NCI-H146 (cell line): ENCODE measurements at regions not wholly inside any gene's neighbourhood (a gene's known extent, or its start where the extent isn't known, plus 50 kb on each side); places are given as distances from the start of the nearest gene placed in this dataset.
A peak's percentile ranks its signal among the peaks of the same experiment; 100 is the strongest.
"Not testable (repeated sequence)": the region's sequence is repeated elsewhere in the genome, so short reads cannot be mapped to it uniquely, and the experiment has no call there.

ENCODE experiments used
- DNase-seq: peaks from one replicate; lab custom pipeline; 2025; lab: John Stamatoyannopoulos, UW

GRCh38 chr2:16461672-16462071 is 204.0 kb downstream of the CYRIA start:
- no peak for DNase-seq

GRCh38 chr2:16459606-16460005 is 206.0 kb downstream of the CYRIA start:
- no peak for DNase-seq

- DNase-seq: no peak
These were observed 211.0 kb downstream of the CYRIA start for GRCh38 chr2:16454621-16455020.

GRCh38 chr2:16452123-16452522 is 213.5 kb downstream of the CYRIA start:
- DNase-seq: no peak

DNA sequence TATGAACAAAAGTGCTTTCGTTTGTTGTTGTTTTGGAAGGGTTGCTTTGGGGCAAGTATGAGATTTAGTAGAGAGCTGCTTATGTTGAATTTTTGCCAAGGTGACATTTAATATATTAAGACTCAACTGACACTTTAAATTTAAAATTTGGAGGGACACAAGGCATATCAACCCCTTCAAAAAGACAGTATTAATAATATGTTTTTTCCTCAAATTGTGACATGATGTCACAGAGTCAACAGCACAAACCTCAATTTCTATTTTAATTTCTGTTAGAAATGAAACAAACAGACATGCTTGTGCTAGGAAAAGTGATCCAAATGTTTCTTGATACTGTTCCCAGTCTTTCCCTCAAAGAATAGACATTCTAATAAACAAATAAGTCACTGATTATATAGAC is 218.9 kb downstream of the CYRIA start:
- no peak for DNase-seq

GRCh38 chr2:16442971-16443370 is 222.7 kb downstream of the CYRIA start:
- no peak for DNase-seq

DNA sequence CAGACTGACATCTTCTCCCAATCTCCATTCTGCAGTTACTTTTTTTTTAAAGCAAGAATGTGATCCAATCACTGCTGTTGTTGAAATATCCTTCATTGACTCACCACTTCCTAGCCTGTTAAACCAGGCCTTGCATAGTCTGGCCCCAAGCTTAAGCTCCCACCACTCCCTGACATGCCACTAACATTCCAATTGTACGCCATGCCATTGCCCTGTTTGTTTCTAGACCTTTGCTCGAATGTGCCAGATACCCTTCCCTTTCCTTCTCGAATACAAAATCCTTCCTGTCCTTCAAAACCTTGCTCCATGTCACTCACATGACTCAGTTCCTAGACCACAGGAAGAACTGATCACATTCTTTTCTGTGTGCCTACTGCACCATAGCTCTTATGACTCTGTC is 224.2 kb downstream of the CYRIA start:
- DNase-seq: no peak

DNA sequence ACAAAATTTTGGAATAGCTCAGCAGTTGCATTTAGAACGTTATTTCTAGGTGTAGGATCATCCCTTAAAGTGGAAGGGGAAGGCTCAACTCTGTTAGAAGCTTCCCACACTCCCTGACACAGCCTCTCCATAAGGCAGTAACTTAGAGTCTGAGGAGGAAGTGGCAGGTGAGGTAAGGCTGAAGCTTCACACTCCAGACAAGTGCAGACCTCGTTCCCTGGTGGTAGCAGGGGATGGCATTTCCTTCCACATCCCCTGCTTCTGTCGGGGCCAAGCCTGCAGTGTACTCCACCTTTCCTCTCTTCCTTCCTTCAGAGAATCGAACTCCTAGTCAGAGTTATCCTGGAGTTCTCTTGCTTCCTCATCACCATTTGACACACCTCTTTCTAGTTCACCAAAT is 224.7 kb downstream of the CYRIA start:
- DNase-seq: no peak

GRCh38 chr2:16438613-16439321 is 226.9 kb downstream of the CYRIA start:
- DNase-seq: no peak

DNA sequence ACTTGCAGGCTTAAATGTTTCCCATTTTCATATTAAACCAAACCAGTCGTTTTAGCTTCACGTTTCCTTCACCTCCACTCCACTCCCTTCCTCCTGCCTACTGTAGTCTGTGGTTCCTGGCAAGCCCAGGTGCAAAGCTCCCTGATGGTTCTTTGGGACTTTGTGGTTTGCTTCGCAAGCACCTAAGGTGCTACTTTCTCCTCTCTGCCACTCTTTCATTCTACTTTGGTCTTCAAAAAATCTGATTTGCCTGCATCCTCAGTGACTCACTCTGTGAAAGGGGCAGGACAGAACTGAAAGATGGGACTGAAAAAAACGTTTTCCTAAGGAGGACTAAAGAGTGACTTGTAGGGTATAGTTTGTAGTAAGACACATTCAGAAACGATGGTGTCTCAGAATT is 228.4 kb downstream of the CYRIA start:
- no peak for DNase-seq

DNA sequence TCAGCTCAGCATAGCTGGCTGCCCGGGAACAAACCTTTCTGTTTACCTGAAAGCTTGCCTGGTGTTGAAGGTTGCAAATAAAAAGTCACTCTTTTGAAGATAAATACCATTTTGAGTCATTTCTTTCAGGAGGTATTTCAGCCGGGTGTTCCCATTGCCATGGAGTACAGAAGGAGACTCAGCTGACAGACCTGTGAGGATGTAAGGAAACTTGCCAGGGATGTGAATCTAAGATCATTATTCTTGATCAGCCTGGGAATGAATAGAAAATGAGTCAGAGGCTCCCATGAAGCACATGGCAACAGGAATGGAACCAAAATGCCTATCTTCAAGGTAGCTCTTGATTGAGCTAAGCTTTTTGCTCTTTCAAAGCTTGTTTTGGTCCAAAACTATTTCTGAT is 231.2 kb downstream of the CYRIA start:
- DNase-seq: no peak

GRCh38 chr2:16430846-16431245 is 234.8 kb downstream of the CYRIA start:
- DNase-seq: no peak

DNA sequence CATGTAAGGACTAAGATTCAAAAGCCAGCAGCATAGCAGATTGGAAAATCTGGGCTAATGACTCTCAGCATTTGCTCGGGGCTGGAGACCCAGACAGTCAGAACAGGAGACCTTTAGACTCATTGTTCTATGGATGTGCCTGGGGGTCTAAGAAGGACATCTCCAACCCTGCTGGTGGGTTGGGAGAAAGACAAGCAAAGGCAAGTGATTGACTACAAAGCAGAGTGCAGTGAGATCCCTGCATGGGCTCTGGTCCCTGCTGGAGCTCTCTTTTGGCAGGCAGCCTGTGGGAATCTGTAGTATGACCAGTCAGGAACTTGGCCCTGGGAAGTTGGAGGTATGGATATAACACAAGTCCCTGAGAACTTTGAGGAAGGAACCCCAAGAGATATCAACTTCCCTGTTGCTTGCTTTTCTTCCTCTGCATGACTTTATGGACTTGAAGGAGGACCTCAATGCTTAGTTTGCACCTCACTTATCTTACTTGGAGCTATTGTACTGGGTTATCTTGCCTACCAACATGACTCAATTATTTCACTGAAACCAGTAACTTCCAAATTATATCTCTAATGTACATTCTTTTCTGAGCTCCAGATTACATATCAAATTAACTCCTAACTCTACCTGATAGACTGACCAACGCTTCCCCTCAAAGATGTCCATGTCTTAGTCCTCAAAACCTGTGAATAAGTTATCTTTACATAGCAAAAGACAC is 236.0 kb downstream of the CYRIA start:
- no peak for DNase-seq

GRCh38 chr2:16429002-16429401 is 236.6 kb downstream of the CYRIA start:
- no peak for DNase-seq

- peak; percentile 13 for DNase-seq
These were observed 239.9 kb downstream of the CYRIA start for GRCh38 chr2:16425462-16426336.

GRCh38 chr2:16420421-16420820 is 245.2 kb downstream of the CYRIA start:
- no peak for DNase-seq

DNA sequence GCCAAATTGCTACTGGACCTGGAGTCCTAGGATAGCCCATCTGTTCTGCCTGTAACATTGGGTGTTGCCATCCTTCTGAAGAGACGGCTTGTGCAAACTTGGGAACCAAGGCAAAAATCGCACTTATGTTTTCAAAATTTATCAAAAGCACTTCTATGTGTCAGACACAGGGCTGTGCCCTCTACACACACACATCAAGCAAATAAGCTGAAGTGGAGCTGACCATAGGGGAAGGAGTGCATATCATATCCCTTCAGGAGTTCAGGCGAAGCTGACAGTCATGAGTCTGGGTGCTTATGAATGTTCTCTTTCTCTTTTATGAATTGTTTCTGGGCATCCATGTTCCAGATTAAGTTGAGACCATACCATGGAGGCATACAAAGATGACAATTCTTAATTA is 247.9 kb downstream of the CYRIA start:
- DNase-seq: no peak

DNA sequence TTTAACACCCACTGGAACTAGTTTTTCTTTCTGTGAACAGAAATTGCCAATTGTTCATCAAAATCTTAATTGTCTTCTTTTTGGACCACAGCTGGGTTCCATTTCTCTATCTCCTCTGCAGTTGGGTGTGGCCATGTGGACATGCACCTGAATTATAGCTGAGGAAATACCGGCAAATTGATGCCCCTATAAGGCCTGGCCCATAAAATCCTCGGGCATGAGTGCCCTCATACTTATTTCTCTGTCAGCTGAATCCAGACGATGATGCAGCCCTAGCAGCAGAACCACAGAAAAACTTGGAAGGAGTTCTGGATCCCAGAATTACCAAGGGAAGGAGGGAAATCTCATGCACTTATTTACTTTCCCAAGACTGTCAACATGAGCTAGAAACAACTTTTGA is 249.0 kb downstream of the CYRIA start:
- no peak for DNase-seq

DNA sequence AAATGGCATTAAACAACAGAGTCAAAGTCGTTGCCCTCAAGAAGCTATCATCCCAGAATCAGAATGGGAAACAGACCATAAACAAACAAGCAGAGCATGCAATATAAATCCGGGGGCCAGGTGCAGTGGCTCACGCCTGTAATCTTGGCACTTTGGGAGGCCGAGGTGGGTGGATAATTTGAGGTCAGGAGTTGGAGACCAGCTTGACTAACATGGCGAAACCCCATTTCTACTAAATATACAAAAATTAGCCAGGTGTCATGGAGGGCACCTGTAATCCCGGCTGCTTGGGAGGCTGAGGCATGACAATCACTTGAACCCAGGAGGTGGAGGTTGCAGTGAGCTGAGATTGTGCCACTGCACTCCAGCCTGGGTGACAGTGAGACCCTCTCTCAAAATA is 249.8 kb downstream of the CYRIA start:
- not testable (repeated sequence) for DNase-seq

DNA sequence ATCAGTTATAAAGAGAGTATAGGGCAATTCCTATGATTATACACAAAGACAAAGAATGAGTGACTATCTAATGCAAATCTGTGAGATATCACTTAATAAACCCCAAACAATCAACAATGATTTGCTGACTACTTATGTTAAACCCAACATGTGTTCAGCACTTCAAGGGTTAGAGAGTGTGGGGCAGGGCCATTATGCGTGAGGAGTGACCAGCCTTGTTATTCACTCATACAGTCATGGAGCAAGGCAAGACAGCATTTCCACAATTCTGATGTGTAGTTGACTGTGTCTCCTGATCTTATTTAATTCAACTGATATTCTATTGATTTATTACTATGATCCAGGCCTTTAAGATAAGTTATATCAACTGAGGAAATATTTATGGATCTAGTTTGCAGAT is 251.7 kb downstream of the CYRIA start:
- no peak for DNase-seq

DNA sequence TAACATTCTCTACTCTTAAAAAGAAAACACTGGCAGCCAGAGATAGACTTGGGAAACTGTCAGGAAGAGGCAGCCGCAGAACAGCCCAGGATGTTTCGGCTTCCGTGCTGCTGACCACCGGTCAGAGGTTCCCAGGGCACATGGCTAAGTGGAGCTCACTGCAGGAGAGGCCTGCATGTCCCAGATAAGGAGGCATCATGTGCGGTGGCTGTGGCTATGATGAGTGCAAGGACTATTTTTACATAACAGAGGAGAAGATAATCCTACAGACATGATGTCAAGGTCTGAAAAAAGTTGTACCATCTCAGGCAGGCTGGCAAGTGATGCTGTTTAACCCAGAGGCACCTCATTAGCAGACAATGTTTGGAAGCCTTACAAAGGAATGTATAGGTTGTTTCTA is 252.3 kb downstream of the CYRIA start:
- DNase-seq: no peak

- no peak for DNase-seq
These were observed 253.2 kb downstream of the CYRIA start for GRCh38 chr2:16412321-16413030.
